ENCODE measurements at regions not wholly inside any gene's neighbourhood (a gene's known extent, or its start where the extent isn't known, plus 50 kb on each side); places are given as distances from the start of the nearest gene placed in this dataset.

DNA sequence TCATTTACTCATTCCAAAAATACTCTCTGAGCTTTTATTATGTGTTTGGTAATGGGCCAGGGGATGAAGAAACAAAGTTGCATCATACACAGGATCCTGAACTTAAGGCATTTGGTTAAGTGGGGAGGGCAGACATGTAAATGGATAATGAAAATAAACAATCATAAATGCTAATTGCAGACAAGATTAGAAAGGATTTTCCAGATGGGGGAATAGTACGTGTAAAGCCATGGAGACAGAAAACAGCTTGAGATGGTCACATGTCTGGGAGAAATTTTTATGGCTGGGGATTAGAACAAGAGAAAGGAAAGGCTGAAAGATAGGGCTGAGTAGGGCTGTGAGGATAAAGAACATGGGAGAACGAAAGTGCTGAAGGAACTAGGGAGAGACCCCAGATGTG is 534.3 kb upstream of the LARGE1 start:
- no peaks in the 10 kb centered on the region for H3K4me1 ChIP-seq (ENCODE audit: control insufficient read depth, extremely low read depth, insufficient read depth, low read length)
- no peak overlapping the region for H3K4me3 ChIP-seq (replicated peaks in 1 of 4; ENCODE audit: control extremely low read depth in 1 of 4, insufficient read depth in 1 of 4, low read depth in 3 of 4, low read length in 4 of 4)
- H3K4me2 ChIP-seq (ENCODE audit: extremely low read depth, insufficient read depth, low read length), result no peak overlapping the region
- H3K36me3 ChIP-seq (ENCODE audit: control insufficient read depth, insufficient read depth, low read length), result no peaks in the 10 kb centered on the region
- no peaks in the 10 kb centered on the region for H3K79me2 ChIP-seq (ENCODE audit: control insufficient read depth, insufficient read depth, low read length)
- no peak for DNase-seq (ENCODE audit: low read depth in 2 of 2)
- no peaks in the 10 kb centered on the region for H3K9me3 ChIP-seq (ENCODE audit: control insufficient read depth, insufficient read depth, low read depth, low read length)
- no peak overlapping the region for H3K9ac ChIP-seq (ENCODE audit: insufficient read depth, low read length)
- H3K27me3 ChIP-seq (ENCODE audit: control insufficient read depth, insufficient read depth, low read length), result no peaks in the 10 kb centered on the region
- no peak for TF ChIP-seq EZH2 (IDR thresholded peaks at IDR 0.05; ENCODE audit: low read length, missing control alignments)
- TF ChIP-seq, protein P1, sequence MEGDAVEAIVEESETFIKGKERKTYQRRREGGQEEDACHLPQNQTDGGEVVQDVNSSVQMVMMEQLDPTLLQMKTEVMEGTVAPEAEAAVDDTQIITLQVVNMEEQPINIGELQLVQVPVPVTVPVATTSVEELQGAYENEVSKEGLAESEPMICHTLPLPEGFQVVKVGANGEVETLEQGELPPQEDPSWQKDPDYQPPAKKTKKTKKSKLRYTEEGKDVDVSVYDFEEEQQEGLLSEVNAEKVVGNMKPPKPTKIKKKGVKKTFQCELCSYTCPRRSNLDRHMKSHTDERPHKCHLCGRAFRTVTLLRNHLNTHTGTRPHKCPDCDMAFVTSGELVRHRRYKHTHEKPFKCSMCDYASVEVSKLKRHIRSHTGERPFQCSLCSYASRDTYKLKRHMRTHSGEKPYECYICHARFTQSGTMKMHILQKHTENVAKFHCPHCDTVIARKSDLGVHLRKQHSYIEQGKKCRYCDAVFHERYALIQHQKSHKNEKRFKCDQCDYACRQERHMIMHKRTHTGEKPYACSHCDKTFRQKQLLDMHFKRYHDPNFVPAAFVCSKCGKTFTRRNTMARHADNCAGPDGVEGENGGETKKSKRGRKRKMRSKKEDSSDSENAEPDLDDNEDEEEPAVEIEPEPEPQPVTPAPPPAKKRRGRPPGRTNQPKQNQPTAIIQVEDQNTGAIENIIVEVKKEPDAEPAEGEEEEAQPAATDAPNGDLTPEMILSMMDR (conservative IDR thresholded peaks at IDR 0.05 in 1 of 2, IDR thresholded peaks at IDR 0.05 in 1 of 2; ENCODE audit: low read depth in 1 of 2, low read length in 2 of 2), result no peak
- H4K20me1 ChIP-seq (ENCODE audit: control insufficient read depth, extremely low read depth, insufficient read depth, low read length), result no peaks in the 10 kb centered on the region
- no peak overlapping the region for H2AFZ ChIP-seq (ENCODE audit: low read length)
- no peak overlapping the region for H3K27ac ChIP-seq (ENCODE audit: insufficient read depth, low read length)

DNA sequence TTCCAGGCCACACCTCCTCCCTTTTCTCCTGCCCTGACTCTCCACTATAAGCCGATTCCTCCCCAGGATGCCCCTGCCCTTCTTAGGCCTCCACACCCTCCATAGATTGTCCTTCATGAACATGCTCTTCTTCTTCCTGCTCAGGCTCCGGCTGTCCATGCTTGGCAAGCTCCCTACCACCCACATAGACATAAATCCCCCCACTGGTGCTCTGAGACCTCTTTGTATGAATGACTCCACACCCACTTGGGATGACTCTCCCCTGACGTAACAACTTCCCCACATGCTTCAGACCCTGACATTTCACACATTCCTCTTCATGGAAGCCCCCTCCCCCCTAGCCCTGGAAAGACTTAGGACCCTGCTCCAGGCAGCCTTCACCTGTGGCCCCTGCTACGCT is 542.5 kb upstream of the LARGE1 start:
- H3K79me2 ChIP-seq (ENCODE audit: control insufficient read depth, insufficient read depth, low read length), result no peaks in the 10 kb centered on the region
- no peak for DNase-seq (ENCODE audit: low read depth in 2 of 2)
- H3K9ac ChIP-seq (ENCODE audit: insufficient read depth, low read length), result no peak overlapping the region
- H2AFZ ChIP-seq (ENCODE audit: low read length), result no peak overlapping the region
- H3K4me3 ChIP-seq (replicated peaks in 1 of 4; ENCODE audit: control extremely low read depth in 1 of 4, insufficient read depth in 1 of 4, low read depth in 3 of 4, low read length in 4 of 4), result no peak overlapping the region
- TF ChIP-seq, protein P1 (conservative IDR thresholded peaks at IDR 0.05 in 1 of 2, IDR thresholded peaks at IDR 0.05 in 1 of 2; ENCODE audit: low read depth in 1 of 2, low read length in 2 of 2), result no peak
- no peak for TF ChIP-seq EZH2 (IDR thresholded peaks at IDR 0.05; ENCODE audit: low read length, missing control alignments)
- H3K27me3 ChIP-seq (ENCODE audit: control insufficient read depth, insufficient read depth, low read length), result no peaks in the 10 kb centered on the region
- no peak overlapping the region for H3K4me2 ChIP-seq (ENCODE audit: extremely low read depth, insufficient read depth, low read length)
- no peaks in the 10 kb centered on the region for H3K9me3 ChIP-seq (ENCODE audit: control insufficient read depth, insufficient read depth, low read depth, low read length)
- no peaks in the 10 kb centered on the region for H3K4me1 ChIP-seq (ENCODE audit: control insufficient read depth, extremely low read depth, insufficient read depth, low read length)
- no peaks in the 10 kb centered on the region for H4K20me1 ChIP-seq (ENCODE audit: control insufficient read depth, extremely low read depth, insufficient read depth, low read length)
- H3K27ac ChIP-seq (ENCODE audit: insufficient read depth, low read length), result no peak overlapping the region
- H3K36me3 ChIP-seq (ENCODE audit: control insufficient read depth, insufficient read depth, low read length), result no peaks in the 10 kb centered on the region

DNA sequence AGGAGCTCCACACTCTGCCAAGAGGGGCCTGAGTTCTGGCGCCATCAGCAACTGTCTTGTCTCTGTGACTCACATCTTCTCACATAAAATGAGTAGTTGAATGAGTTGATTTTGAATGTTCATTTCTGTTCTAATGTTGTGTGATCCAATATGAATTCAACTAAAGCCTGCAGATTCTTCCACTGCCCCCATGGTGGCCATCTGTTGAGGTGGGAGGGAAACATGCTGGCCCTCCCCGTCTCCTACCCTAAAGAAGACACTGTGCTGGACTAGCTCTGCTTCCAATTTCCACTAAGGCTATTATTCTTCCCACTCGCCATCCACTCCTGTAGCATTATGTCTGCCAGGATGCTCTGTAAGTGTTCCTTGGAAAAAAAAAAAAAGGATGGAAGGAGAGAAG is 555.6 kb upstream of the LARGE1 start:
- no peak for TF ChIP-seq EZH2 (IDR thresholded peaks at IDR 0.05; ENCODE audit: low read length, missing control alignments)
- TF ChIP-seq, protein P1 (conservative IDR thresholded peaks at IDR 0.05 in 1 of 2, IDR thresholded peaks at IDR 0.05 in 1 of 2; ENCODE audit: low read depth in 1 of 2, low read length in 2 of 2), result no peak
- no peak overlapping the region for H3K27ac ChIP-seq (ENCODE audit: insufficient read depth, low read length)

More for the DNA sequence above, 555.6 kb upstream of the LARGE1 start:
- Histone ChIP-seq H2AFZ (ENCODE audit: low read length) (no peak overlapping the region), H3K9ac (ENCODE audit: insufficient read depth, low read length) (no peak overlapping the region), H3K9me3 (ENCODE audit: control insufficient read depth, insufficient read depth, low read depth, low read length) (no peaks in the 10 kb centered on the region), H3K4me2 (ENCODE audit: extremely low read depth, insufficient read depth, low read length) (no peak overlapping the region), H3K36me3 (ENCODE audit: control insufficient read depth, insufficient read depth, low read length) (no peaks in the 10 kb centered on the region), H3K79me2 (ENCODE audit: control insufficient read depth, insufficient read depth, low read length) (no peaks in the 10 kb centered on the region), H3K4me1 (ENCODE audit: control insufficient read depth, extremely low read depth, insufficient read depth, low read length) (no peaks in the 10 kb centered on the region), H3K4me3 (replicated peaks in 1 of 4; ENCODE audit: control extremely low read depth in 1 of 4, insufficient read depth in 1 of 4, low read depth in 3 of 4, low read length in 4 of 4) (no peak overlapping the region), H4K20me1 (ENCODE audit: control insufficient read depth, extremely low read depth, insufficient read depth, low read length) (no peaks in the 10 kb centered on the region), H3K27me3 (ENCODE audit: control insufficient read depth, insufficient read depth, low read length) (no peaks in the 10 kb centered on the region)
- DNase-seq (ENCODE audit: low read depth in 2 of 2), result no peak
